ENCODE measurements at regions not wholly inside any gene's neighbourhood (a gene's known extent, or its start where the extent isn't known, plus 50 kb on each side); places are given as distances from the start of the nearest gene placed in this dataset.
"Not testable (repeated sequence)": the region's sequence is repeated elsewhere in the genome, so short reads cannot be mapped to it uniquely, and the experiment has no call there.

DNA sequence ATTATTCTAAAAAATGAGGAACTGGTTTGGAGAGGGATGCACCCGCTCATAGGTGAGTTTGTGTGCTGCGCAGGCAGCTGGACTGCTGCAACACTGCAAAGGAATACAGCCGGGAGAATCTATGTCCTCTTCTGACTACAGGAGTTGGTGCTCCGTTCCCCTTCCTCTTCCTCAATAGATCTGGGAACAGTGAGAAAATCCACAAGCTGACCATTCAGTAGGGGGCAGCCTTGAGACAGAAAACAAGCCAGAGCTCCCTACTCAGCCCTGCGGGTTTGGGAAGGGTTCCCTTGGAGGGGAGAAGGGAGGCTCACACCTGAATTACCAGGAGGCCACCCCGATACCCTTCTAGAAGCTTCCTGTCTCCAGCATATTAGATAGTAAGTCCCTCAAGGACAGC is 87.3 kb upstream of the FOXI2 start:
- no peaks in the 10 kb centered on the region for H3K27me3 Mint-ChIP-seq (ENCODE audit: low read depth, poor library complexity)

DNA sequence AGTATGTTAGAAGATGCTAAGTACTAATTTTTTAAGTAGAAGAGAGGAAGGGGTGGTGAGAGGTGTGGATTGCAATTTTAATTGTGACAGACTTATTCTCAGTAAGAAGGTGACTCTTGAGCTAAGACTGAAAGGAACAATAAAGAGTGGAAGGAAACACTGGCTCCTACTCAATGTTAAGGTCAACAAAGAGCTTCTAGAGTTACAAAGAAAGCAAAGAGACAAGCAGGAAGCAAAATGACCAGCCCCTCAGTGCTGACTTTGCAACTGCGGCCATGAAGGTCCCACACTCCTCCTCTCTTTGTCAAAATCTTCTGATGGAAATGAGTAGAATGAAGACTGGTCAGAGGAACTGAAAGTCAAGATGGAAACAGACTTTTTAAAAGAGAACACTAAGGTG is 79.9 kb upstream of the FOXI2 start:
- no peak overlapping the region for H3K4me3 Mint-ChIP-seq
- no peaks in the 10 kb centered on the region for H3K36me3 Mint-ChIP-seq (ENCODE audit: low read depth)
- H3K9me3 Mint-ChIP-seq: peaks cover 7% of the 10 kb centered on the region
- TF ChIP-seq, protein P1, sequence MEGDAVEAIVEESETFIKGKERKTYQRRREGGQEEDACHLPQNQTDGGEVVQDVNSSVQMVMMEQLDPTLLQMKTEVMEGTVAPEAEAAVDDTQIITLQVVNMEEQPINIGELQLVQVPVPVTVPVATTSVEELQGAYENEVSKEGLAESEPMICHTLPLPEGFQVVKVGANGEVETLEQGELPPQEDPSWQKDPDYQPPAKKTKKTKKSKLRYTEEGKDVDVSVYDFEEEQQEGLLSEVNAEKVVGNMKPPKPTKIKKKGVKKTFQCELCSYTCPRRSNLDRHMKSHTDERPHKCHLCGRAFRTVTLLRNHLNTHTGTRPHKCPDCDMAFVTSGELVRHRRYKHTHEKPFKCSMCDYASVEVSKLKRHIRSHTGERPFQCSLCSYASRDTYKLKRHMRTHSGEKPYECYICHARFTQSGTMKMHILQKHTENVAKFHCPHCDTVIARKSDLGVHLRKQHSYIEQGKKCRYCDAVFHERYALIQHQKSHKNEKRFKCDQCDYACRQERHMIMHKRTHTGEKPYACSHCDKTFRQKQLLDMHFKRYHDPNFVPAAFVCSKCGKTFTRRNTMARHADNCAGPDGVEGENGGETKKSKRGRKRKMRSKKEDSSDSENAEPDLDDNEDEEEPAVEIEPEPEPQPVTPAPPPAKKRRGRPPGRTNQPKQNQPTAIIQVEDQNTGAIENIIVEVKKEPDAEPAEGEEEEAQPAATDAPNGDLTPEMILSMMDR (IDR thresholded peaks at IDR 0.05): no peak
- no peak for DNase-seq
- H3K27ac Mint-ChIP-seq: peak overlapping the region; percentile 92
- H3K27me3 Mint-ChIP-seq (ENCODE audit: low read depth, poor library complexity): peaks cover 14% of the 10 kb centered on the region
- H3K4me1 Mint-ChIP-seq: peaks cover 39% of the 10 kb centered on the region

More for the DNA sequence above, 87.3 kb upstream of the FOXI2 start:
- Mint-ChIP-seq H3K27ac (no peak overlapping the region), H3K9me3 (no peaks in the 10 kb centered on the region), H3K4me3 (no peak overlapping the region), H3K36me3 (ENCODE audit: low read depth) (no peaks in the 10 kb centered on the region), H3K4me1 (peaks cover 15% of the 10 kb centered on the region)
- DNase-seq: peak; percentile 27
- TF ChIP-seq, protein P1 (IDR thresholded peaks at IDR 0.05): peak; percentile 40

DNA sequence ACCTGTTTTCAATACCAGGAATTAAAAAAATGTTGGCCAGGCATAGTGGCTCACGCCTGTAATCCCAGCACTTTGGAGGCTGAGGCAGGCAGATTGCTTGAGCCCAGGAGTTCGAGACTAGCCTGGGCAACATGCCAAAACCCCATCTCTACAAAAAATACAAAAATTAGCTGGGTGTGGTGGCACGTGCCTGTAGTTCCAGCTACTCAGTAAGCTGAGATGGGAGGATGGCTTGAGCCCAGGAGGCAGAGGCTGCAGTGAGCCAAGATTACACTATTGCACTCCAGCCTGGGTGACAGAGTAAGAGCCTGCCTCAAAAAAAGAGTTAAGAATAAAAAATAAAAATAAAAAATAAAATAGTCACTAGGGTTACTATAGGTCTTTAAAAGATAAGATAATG is 60.6 kb upstream of the FOXI2 start:
- Mint-ChIP-seq H3K4me1 (peaks cover 10% of the 10 kb centered on the region), H3K27me3 (ENCODE audit: low read depth, poor library complexity) (peaks cover 16% of the 10 kb centered on the region)
- not testable (repeated sequence) for H3K27ac Mint-ChIP-seq

DNA sequence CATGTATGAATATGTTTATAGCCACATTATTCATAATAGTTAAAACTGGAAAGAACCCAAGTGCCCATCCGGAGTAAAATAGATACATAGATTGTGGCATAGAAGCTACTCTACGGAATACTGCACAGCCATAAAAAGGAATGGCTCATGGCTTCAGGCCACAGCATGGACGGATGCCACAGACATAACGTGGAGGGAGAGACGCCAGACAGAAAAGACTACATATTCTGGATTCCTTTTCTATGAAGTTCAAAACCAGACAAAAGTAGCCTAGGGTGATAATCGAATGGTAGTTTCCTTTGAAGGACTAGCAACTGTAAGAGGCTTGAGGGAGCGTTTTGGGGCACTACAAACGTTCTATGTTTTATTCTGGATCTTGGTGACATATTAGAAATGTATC is 58.9 kb upstream of the FOXI2 start:
- no peak overlapping the region for H3K27ac Mint-ChIP-seq
- H3K9me3 Mint-ChIP-seq: no peaks in the 10 kb centered on the region
- DNase-seq: no peak
- TF ChIP-seq, protein P1 (IDR thresholded peaks at IDR 0.05): no peak
- H3K4me3 Mint-ChIP-seq: no peak overlapping the region
- no peaks in the 10 kb centered on the region for H3K36me3 Mint-ChIP-seq (ENCODE audit: low read depth)
- peaks cover 16% of the 10 kb centered on the region for H3K27me3 Mint-ChIP-seq (ENCODE audit: low read depth, poor library complexity)
- peaks cover 10% of the 10 kb centered on the region for H3K4me1 Mint-ChIP-seq

More for the DNA sequence above, 60.6 kb upstream of the FOXI2 start:
- H3K9me3 Mint-ChIP-seq; DNase-seq; H3K4me3 Mint-ChIP-seq; H3K36me3 Mint-ChIP-seq (ENCODE audit: low read depth): not testable (repeated sequence)

DNA sequence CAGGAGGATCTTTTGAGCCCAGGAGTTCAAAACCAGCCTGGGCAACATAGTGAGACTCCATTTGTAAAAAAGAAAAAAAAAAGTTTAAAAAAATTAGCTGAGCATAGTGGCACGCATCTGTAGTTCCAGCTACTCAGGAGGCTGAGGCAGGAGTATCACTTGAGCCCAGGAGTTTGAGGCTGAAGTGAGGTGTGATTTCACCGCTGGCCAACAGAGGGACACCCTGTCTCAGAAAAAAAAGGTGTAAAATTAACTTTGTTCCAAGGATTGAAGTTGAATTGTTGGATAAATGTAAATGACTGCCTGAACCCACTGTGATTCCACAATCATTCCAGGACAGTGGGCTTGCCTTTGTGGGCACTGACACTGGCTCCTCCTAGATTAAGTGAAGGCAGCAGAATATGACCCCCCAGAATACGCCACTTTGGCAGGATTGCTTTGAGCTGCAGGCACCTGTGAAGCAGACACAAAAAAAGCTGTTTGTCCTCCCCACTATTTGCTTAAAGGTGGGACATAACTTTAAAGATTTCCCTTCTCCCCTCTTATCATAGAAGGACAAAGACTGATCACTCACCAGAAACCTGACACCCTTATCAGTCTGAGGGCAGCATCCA is 57.2 kb upstream of the FOXI2 start:
- no peak for DNase-seq

More for the DNA sequence above, 57.2 kb upstream of the FOXI2 start:
- TF ChIP-seq, protein P1 (IDR thresholded peaks at IDR 0.05): peak; percentile 48
- Mint-ChIP-seq H3K4me1 (peaks cover 10% of the 10 kb centered on the region), H3K4me3 (no peak overlapping the region), H3K9me3 (no peaks in the 10 kb centered on the region), H3K27ac (no peak overlapping the region), H3K27me3 (ENCODE audit: low read depth, poor library complexity) (peaks cover 21% of the 10 kb centered on the region), H3K36me3 (ENCODE audit: low read depth) (no peaks in the 10 kb centered on the region)

Data from nephron progenitor cell (in vitro differentiated cells).